Caki2 (cell line): ENCODE measurements at regions not wholly inside any gene's neighbourhood (a gene's known extent, or its start where the extent isn't known, plus 50 kb on each side); places are given as distances from the start of the nearest gene placed in this dataset.

Experiments
- DNase-seq: peaks from one replicate; pipeline ENCODE4 v3.0.0-alpha.2; 2015; ENCODE audit warnings: low read depth
- in situ Hi-C: cut with HindIII; loops from 2 replicates; pipeline ENCODE4 v1.10.0; 2016; ENCODE audit warnings: low sequenced_read_pairs, low pct_unique_long_range_greater_than_20kb, mixed read lengths

DNA sequence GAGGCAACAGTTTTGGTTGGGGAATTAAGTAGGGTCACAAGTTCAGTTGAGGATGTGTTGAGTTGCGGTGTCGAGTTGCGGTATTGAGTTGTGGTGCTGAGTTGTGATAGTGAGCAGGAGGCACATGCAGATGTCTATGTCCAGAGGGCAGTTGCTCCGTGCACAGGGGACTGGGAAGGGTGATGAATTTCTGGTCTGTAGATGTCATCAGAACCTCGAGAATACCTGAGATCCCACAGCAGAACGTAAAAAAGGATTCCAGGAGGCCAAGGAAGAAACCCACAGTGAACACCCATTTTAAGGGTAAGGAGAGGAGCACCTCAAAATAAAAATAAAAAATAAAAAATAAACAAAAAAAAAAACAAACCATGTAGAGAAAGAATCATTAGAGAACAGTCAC is 354.4 kb upstream of the ARGLU1 start:
- in situ Hi-C loops = no loop called here
- DNase-seq = no peak

DNA sequence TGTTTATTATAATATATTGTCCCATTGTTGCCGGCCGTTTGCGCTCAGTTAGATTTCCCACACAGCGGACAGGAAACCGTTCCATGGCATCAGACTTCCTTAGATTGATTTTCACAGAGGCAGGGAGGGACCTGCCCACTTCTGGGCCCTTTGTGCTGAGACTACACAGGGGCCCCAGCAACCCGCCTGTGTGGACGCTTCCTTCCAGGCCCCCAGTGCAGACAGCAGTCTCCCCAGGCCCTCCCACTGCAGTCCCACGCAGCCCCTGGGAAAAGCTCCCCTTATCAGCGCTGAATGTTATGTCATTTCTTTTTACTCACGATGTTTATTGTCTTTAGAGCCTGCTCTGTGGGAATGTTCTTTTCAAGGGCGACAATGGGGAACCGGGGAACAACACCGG is 351.7 kb upstream of the ARGLU1 start:
- DNase-seq = no peak
- in situ Hi-C loops = no loop called here

GRCh38 chr13:106919133-106919532 is 351.2 kb upstream of the ARGLU1 start:
- peak; percentile 2 for DNase-seq
- in situ Hi-C loops = no loop called here

GRCh38 chr13:106918557-106918860 is 350.6 kb upstream of the ARGLU1 start:
- in situ Hi-C loops = no loop called here

GRCh38 chr13:106917673-106918556 is 350.0 kb upstream of the ARGLU1 start:
- in situ Hi-C loops = no loop called here
- peak; percentile 68 for DNase-seq

More at GRCh38 chr13:106918557-106918860, 350.6 kb upstream of the ARGLU1 start:
- DNase-seq = no peak

GRCh38 chr13:106917024-106917571 is 349.2 kb upstream of the ARGLU1 start:
- DNase-seq = no peak
- in situ Hi-C loops = no loop called here

- in situ Hi-C loops = no loop called here
- DNase-seq = no peak
These were observed 348.5 kb upstream of the ARGLU1 start for GRCh38 chr13:106916329-106916976.

DNA sequence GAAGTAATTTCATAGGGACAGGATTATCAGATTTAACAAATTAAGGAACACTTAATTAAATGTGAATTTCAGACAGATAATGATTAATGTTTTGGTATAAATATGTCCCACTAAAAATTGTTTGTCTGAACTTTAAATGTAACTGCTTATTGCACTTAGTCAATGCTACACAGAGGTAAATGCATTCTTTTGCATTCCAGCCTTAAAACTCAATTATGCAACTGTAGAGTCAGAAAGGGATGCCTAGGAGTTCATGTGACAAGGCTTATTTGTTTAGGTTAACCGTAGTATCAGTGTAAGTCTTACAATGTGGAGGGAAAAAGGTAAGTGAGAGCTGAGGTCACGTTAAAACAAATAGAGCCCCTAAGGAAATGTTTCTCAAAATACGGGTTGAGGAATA is 347.2 kb upstream of the ARGLU1 start:
- no peak for DNase-seq
- in situ Hi-C loops = no loop called here

DNA sequence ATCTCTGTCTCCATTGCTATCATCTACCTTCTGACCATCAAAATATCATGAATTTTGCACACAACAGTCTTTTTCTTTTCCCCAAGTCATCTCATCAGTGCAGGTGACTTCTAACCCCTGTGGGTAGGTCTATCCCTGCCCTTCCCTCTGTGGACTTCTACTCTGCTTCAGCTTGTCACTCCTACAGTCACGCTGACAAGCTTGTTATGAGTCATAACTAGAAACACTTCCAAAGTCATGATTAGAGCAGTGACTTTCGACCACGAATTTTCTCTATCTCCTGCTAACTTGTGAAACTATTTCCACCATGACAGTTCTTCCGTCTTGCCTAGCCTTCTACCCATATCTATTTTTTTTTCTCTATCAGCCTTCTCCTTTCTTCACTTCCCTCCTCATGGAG is 343.7 kb upstream of the ARGLU1 start:
- no peak for DNase-seq
- in situ Hi-C loops = no loop called here

GRCh38 chr13:106911020-106911419 is 343.1 kb upstream of the ARGLU1 start:
- no peak for DNase-seq
- in situ Hi-C loops = no loop called here

DNA sequence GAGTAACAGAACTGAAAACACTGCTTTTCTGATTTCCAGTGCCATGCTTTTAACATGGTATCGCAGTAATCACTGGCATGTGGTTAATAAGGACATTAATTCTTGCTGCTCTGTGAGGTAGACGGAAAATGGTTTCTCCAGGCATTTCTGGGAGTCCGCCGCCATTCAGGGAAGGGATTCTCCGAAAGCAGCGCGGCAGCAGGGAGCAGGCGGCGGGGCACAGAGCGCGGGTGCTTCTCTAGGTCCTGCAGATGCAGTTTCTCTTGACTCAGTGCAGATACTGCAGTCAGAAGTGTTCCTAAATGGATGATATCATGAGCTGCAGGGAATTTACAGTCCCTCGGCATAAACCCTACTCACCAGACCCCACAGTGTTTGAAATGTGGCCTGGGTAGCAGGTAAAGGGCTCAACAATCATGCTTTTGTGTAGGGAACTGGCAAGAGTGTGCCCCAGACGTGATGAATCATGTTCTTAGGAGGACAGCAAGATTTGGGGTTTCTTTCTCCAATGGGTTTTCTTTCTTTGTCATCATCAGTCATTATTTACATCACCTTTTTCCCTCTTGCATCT is 338.6 kb upstream of the ARGLU1 start:
- DNase-seq = no peak
- in situ Hi-C loops = no loop called here

GRCh38 chr13:106905380-106906162 is 337.6 kb upstream of the ARGLU1 start:
- in situ Hi-C loops = no loop called here
- no peak for DNase-seq

DNA sequence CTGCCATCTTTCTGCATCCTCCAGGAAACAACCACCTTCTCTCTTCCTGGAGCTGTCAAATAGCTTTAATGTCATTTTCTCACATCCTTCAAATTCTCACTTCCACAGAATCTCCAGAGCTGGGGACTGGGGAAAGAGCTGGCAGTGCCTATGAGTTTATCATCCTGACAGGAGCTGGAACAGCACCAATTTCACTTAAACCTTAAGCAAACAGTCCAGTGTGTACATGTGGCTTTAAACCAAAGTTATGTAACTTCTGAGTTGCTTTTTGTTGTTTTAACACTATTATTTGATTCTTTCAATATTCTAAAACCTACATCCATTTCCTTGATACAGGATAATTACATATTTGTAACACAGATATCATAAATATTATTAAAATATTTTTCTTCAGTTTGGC is 331.5 kb upstream of the ARGLU1 start:
- in situ Hi-C loops = no loop called here
- DNase-seq = no peak

GRCh38 chr13:106898231-106898630 is 330.3 kb upstream of the ARGLU1 start:
- in situ Hi-C loops = no loop called here
- no peak for DNase-seq

DNA sequence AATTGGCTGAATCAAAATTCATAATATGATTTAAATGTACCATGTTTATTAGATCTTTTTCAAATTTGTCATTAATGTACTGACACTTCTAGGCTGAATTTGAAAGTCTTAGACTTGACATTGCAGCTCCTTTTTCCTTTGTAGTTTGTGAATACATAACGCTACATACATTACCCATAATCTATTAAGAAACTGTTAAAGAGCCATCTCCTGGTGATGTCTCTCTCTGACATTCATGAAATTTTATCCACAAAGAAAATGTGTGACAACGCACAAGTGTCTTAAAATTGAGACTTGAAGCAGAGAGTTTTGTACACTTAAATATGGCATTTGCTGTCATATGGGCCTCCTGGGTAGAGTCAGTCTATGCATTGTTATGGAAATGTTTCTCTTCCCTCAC is 320.2 kb upstream of the ARGLU1 start:
- no peak for DNase-seq
- in situ Hi-C loops = no loop called here

DNA sequence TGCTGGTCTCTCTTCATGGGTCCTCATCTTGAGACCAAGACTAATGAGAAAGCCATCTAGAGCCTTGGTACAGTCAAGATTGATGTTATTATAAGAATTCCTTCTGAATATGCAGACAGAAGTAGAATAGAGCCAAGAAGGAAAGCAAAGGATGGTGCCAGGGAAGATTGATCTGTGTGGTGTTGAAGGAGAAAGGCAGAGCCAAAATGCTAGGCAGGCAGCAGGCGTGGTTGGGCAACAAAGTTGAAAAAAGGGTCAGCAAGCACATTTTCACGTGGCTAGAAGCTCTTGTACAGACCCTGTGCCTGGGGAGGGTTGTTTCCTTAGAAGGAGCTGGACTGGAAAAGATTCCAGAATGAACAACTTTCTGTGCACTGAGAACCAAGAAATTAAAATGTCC is 319.7 kb upstream of the ARGLU1 start:
- DNase-seq = no peak
- in situ Hi-C loops = no loop called here

DNA sequence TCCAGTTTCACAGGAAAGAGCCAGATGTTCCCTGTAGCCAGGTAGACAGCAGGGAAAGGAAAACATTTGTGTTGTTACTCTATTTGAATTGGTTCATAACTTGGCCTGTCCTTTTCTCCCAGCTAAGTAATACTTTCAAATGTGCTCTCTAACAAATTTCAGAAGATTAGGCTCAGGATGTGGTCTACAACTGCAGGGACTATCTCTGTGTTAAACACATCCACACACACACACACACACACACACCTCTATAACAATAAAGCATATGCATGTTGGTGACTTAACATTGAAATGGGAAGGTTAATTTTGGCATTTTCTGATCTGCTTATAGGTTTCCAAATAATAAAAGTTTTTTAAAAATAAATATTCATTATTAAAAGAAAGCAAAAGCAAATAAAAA is 316.0 kb upstream of the ARGLU1 start:
- DNase-seq = no peak
- in situ Hi-C loops = no loop called here

DNA sequence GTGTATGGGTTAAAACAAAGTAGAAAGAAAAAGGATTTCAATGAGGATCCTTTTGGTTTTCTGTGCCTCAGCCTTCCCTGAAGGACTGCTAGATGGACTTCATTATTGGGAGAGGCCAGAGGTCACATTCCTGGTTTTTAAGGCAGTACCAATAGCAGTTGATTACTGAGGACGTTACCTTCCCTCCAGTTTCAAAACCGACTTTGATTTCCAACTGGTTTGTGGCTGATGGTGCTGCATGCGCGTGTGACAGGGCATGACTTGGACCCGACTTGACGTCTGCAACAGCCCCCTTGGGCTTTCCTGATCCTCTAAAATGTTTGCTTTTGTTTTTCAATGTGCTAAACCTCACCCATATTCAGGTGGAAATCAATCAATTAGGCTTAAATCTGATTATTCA is 314.3 kb upstream of the ARGLU1 start:
- in situ Hi-C loops = no loop called here

DNA sequence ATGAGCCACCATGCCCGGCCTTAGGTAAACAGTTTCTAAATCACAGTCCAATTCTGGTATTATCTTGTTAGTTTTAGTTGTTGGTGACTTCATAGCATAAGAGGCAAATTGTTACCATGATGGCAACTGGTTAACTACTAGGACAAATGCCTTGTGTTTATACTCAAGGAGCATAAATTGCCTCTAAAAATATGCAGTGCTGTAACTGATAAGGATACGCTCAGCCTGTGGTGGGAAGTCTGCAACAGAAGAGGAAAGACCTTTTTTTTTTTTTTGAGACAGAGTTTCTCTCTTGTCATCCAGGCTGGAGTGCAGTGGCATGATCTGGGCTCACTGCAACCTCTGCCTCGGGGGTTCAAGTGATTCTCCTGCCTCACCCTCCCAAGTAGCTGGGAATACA is 311.9 kb upstream of the ARGLU1 start:
- in situ Hi-C loops = no loop called here
- no peak for DNase-seq

More for the DNA sequence above, 314.3 kb upstream of the ARGLU1 start:
- no peak for DNase-seq
